Heart left ventricle (tissue), 16 donors: ENCODE measurements at regions not wholly inside any gene's neighbourhood (a gene's known extent, or its start where the extent isn't known, plus 50 kb on each side); places are given as distances from the start of the nearest gene placed in this dataset.

Source experiments
- ATAC-seq, 4 donors: fragments of 200-7000 bp; cut with Tn5 transposase; one replicate each; pipeline ENCODE4 v1.9.1; 2020 to 2022; ENCODE audit warnings: moderate library complexity in 4 of 4, mild to moderate bottlenecking in 3 of 4, moderate number of reproducible peaks in 1 of 4
- DNase-seq, 5 donors: peaks; one replicate each; pipeline ENCODE4 v3.0.0-alpha.2; 2020
- H3K27ac ChIP-seq, 12 donors: fragments of 200-600 bp; sonication (generic) in 4 of 12; one replicate each; pipeline versions ENCODE4 v1.5.0 to v1.8.0; 2016 to 2022; ENCODE audit warnings: mild to moderate bottlenecking in 2 of 12
- H3K27me3 ChIP-seq, 9 donors: fragments of 200-600 bp; sonication (generic) in 2 of 9; one replicate each; pipeline versions ENCODE4 v1.5.1 to v1.8.0; 2016 to 2022; ENCODE audit warnings: mild to moderate bottlenecking in 3 of 9
- H3K36me3 ChIP-seq, 9 donors: fragments of 200-600 bp; sonication (generic) in 2 of 9; one replicate each; pipeline versions ENCODE4 v1.5.0 to v1.8.0; 2018 to 2022; ENCODE audit warnings: mild to moderate bottlenecking in 2 of 9
- H3K4me1 ChIP-seq, 12 donors: fragments of 200-600 bp; sonication (generic) in 4 of 12; one replicate each; pipeline versions ENCODE4 v1.5.0 to v1.8.0; 2016 to 2022; ENCODE audit warnings: mild to moderate bottlenecking in 3 of 12
- H3K4me3 ChIP-seq, 12 donors: fragments of 200-600 bp; sonication (generic) in 4 of 12; one replicate each; pipeline versions ENCODE4 v1.5.0 to v1.8.0; 2017 to 2022; ENCODE audit warnings: mild to moderate bottlenecking in 9 of 12, moderate library complexity in 4 of 12
- H3K9me3 ChIP-seq, 12 donors: fragments of 200-600 bp; sonication (generic) in 4 of 12; one replicate each; pipeline versions ENCODE4 v1.5.0 to v1.8.0; 2016 to 2022; ENCODE audit warnings: mild to moderate bottlenecking in 1 of 12
- POLR2A ChIP-seq, 2 donors: fragments of 450-650 bp; IDR thresholded peaks; one replicate each; pipeline ENCODE4 v1.6.1; 2017; ENCODE audit warnings: antibody characterized with exemption in 2 of 2, mild to moderate bottlenecking in 2 of 2, moderate library complexity in 2 of 2
- WGBS, 4 donors: extraction: QIAGEN DNeasy Blood & Tissue Kit in 2 of 4; methylation state at CpG; one replicate each; pipeline versions ENCODE4 v1.1.5 to v1.1.7; 2013 to 2018; 5-methylcytosine and 5-hydroxymethylcytosine counted together
- intact Hi-C, 10 donors: fragments of 100-400 bp; cut with DNase I; formaldehyde crosslinking; loops; one replicate each; pipeline versions ENCODE4 v1.11.1 to v1.14.2; 2022
- TF ChIP-seq, protein P1 (sequence below), 12 donors: fragments of 200-600 bp; sonication (generic) in 4 of 12; IDR thresholded peaks; one replicate each; pipeline versions ENCODE4 v1.5.0 to v1.8.0; 2018 to 2022; ENCODE audit warnings: antibody characterized with exemption in 12 of 12, mild to moderate bottlenecking in 5 of 12
- donor health status: ischemic (EF 13 %, LVEDD 7.1; RV severe dilation, severe dysfunction).
- donor health status: healthy with polysubstance abuse.
- donor health status: DM: no; HTN: yes; CAD: no.
- donor health status: DM: no; HTN: no; CAD: no.
- donor health status: ischemic (EF 25% LVEDD 6.9; RV normal size, moderate dysfunction).
- donor health status: ischemic (EF 25% LVEDD 5.7; RV mildly dilated, moderate dysfunction).
- donor health status: healthy.
- donor health status: DM: yes; HTN: yes; CAD: no.
- donor health status: ischemic (EF 35%, LVEDD 5.7; RV mildly dilated, moderate dysfunction).
- donor health status: nonischemic (EF 11% LVEDD 7.7; RV severe dilation, severe dysfunction).
- donor health status: DM: yes; HTN: yes; CAD: no.
- donor health status: PGD.
- donor health status: ischemic (EF 29% LVEDD 5.4; RV normal size, mild dysfunction).
- donor health status: nonischemic (EF 23%, LVEDD 6.1; RV moderate dilation, normal function).

DNA sequence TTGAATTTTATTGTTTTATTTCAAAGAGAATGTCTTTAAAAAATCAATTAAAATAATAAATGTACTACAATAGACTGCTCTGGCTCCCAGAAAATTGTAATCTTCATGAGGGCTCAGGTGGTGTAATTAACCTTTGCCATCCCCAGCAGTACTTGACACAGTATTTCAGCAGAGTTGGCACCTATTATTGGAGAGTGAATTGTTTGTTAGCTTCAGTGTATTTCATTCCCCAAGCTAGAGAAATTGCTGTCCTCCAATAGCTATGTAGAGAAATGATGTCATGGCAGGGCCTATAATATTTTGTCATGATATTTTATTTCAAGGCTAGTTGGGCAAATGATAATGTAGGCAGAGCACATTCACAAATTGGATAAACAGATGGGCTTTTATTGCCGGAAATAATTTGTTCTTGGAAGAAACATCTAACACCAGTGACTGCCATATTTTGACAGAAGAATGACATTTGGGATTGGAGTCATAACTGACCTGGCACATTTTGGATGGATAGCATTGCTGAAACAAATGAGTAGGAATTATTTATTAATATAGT, 712.0 kb upstream of the NXPH2 start:
- 81 to 89% (median 83%) methylated on average over 1 of the region's 1 CpG for WGBS, 4 donors
- TF ChIP-seq, protein P1, sequence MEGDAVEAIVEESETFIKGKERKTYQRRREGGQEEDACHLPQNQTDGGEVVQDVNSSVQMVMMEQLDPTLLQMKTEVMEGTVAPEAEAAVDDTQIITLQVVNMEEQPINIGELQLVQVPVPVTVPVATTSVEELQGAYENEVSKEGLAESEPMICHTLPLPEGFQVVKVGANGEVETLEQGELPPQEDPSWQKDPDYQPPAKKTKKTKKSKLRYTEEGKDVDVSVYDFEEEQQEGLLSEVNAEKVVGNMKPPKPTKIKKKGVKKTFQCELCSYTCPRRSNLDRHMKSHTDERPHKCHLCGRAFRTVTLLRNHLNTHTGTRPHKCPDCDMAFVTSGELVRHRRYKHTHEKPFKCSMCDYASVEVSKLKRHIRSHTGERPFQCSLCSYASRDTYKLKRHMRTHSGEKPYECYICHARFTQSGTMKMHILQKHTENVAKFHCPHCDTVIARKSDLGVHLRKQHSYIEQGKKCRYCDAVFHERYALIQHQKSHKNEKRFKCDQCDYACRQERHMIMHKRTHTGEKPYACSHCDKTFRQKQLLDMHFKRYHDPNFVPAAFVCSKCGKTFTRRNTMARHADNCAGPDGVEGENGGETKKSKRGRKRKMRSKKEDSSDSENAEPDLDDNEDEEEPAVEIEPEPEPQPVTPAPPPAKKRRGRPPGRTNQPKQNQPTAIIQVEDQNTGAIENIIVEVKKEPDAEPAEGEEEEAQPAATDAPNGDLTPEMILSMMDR (IDR thresholded peaks at IDR 0.05), result no peak
- no peak for TF ChIP-seq POLR2A (IDR thresholded peaks at IDR 0.05)

DNA sequence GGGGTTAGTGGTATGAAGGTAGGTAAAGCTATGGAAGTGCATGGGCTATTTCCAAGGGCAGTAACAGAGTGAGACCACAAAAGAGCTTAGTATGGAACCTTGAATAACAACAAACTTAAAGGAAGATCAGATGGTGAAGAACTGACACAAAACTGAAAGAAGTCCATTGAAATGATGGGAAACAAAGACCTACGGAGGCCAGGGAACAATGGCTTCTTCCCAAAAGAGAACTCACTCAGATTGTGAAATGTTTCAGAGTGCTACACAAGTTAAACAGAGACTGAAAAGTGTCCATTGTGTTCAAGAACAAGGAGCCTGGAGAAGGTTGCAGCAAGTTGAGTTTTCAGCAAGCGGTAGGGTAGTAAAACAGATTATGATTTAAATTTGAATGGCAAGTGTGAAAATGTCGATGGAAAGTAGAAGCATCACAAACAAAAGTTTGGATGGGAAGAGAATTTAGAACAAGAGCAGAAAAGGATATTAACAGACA, 700.0 kb upstream of the NXPH2 start:
- 79 to 82% (median 80%) methylated on average over 3 of the region's 3 CpGs for WGBS, 4 donors
- no peak for ATAC-seq
- Histone ChIP-seq H3K4me3 (no peak overlapping the region), H3K9me3 (peaks cover 0 to 5% (median 0%) of the 10 kb centered on the region in 12 donors), H3K27me3 (no peaks in the 10 kb centered on the region), H3K36me3 (no peaks in the 10 kb centered on the region), H3K27ac (no peak overlapping the region), H3K4me1 (no peaks in the 10 kb centered on the region)
- intact Hi-C loops, result no loop called here
- DNase-seq, result no peak
- TF ChIP-seq, protein P1 (IDR thresholded peaks at IDR 0.05), result no peak
- no peak for TF ChIP-seq POLR2A (IDR thresholded peaks at IDR 0.05)

More for the DNA sequence above, 712.0 kb upstream of the NXPH2 start:
- intact Hi-C loops, result no loop called here
- H3K4me3 ChIP-seq, result no peak overlapping the region
- peaks cover 0 to 4% (median 0%) of the 10 kb centered on the region in 12 donors for H3K9me3 ChIP-seq
- no peak overlapping the region for H3K27ac ChIP-seq
- H3K36me3 ChIP-seq, result no peaks in the 10 kb centered on the region
- no peaks in the 10 kb centered on the region for H3K27me3 ChIP-seq
- ATAC-seq (no peak), DNase-seq (no peak)
- H3K4me1 ChIP-seq, result no peaks in the 10 kb centered on the region

DNA sequence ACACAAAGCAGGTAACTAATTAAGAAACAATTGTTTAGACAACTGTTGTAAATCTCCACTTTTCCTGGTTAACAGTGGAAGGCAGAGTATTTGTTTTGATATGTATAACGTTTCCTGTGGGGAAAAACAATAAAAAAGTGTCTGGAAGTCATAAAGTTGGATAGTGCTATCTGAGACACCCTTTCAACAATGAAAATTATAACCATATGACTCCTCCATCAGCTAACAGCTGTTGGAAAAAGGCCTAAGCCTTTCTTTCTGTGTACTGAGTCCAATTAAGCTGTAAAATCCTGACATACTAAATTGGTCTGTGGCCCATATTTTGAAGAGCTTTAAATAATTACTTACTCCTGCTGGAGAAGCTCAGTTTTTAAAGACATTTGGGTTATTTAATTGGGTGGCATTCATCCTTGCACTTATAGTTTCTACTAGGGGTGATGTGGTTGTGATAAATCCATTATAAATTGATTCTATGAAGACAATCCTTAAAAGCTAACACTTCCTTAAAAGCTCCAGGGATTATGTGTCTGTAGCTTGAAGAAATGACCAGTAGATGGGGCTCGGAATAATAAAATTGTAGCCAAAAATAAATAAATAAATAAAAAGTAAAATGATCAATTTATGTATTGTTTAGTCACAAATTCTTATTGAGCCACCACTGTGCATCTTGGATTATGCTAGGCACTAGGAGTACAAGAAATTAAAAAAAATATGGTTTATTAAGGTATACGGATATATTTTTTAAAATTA, 698.1 kb upstream of the NXPH2 start:
- ATAC-seq, result no peak
- TF ChIP-seq POLR2A (IDR thresholded peaks at IDR 0.05), result no peak
- TF ChIP-seq, protein P1 (IDR thresholded peaks at IDR 0.05), result no peak
- no peak overlapping the region for H3K27ac ChIP-seq
- DNase-seq, result no peak
- no peaks in the 10 kb centered on the region for H3K4me1 ChIP-seq
- H3K36me3 ChIP-seq, result no peaks in the 10 kb centered on the region
- no peak overlapping the region for H3K4me3 ChIP-seq
- peaks cover 0 to 5% (median 0%) of the 10 kb centered on the region in 12 donors for H3K9me3 ChIP-seq
- intact Hi-C loops, result no loop called here
- no peaks in the 10 kb centered on the region for H3K27me3 ChIP-seq
- 54 to 65% (median 60%) methylated on average over 3 of the region's 3 CpGs for WGBS, 4 donors

DNA sequence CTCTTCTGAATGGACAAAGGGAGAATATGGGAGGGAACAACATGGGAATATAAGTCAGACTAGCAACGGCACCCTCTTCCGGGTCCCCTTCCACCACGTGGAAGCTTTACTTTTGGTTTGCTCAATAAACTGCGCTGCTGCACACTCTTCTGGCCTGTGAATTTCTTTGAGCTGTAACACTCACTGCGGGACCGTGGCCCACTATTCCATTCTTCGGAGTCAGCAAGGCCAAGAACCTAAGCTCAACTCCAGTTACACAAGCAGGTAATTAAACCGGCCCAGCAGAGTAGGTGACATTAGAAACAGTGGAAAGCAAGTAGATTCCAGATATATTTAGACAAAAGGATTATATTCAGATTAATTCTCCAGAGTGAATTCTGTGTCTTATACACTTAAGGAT, 697.4 kb upstream of the NXPH2 start:
- DNase-seq, result no peak
- TF ChIP-seq POLR2A (IDR thresholded peaks at IDR 0.05), result no peak
- TF ChIP-seq, protein P1 (IDR thresholded peaks at IDR 0.05), result no peak
- intact Hi-C loops, result no loop called here
- H3K27ac ChIP-seq, result no peak overlapping the region
- WGBS, 4 donors, result 91 to 95% (median 92%) methylated on average over 8 of the region's 8 CpGs
- no peak for ATAC-seq
- H3K9me3 ChIP-seq, result peaks cover 0 to 5% (median 0%) of the 10 kb centered on the region in 12 donors
- no peaks in the 10 kb centered on the region for H3K36me3 ChIP-seq
- no peaks in the 10 kb centered on the region for H3K4me1 ChIP-seq
- H3K4me3 ChIP-seq, result no peak overlapping the region
- H3K27me3 ChIP-seq, result no peaks in the 10 kb centered on the region
